Erythroblast (primary cell): ENCODE measurements at regions not wholly inside any gene's neighbourhood (a gene's known extent, or its start where the extent isn't known, plus 50 kb on each side); places are given as distances from the start of the nearest gene placed in this dataset.

Experiments used
- GATA1 ChIP-seq: IDR thresholded peaks from 2 replicates; pipeline ENCODE4 v1.6.1; 2011; ENCODE audit warnings: low read depth, mild to moderate bottlenecking, control low read depth, low read length, moderate library complexity
- POLR2A ChIP-seq: IDR thresholded peaks from 2 replicates; pipeline ENCODE4 v1.6.1; 2011; ENCODE audit warnings: mild to moderate bottlenecking, low read length

DNA sequence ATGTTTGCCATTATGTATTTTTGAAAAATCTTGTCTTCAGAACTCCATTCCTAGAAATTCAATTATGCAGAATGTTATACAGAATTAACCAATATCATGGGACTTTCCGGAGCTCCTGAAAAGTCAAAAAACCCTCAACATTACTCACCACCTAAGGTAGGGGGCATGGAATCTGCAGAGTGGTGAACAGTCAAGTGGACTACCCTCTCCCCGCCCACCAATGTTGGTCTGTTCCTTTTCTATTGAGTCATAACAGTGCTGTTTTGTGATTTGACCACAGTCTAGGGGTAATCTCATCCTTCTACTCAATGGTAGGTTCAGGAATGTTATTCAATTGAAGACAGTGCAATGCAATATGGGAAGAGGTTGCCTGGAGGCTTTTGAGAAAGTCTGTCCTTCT is 130.5 kb upstream of the HABP2 start:
- TF ChIP-seq POLR2A, result no peak
- no peak for TF ChIP-seq GATA1
